MM.1S (cell line): ENCODE measurements at regions not wholly inside any gene's neighbourhood (a gene's known extent, or its start where the extent isn't known, plus 50 kb on each side); places are given as distances from the start of the nearest gene placed in this dataset.

Experiments used
- DNase-seq: peaks from one replicate; pipeline ENCODE4 v3.0.0-alpha.2; 2015
- H2AFZ ChIP-seq: fragments of 300-600 bp; sonication (generic); 2 replicates; pipeline ENCODE4 v1.6.0; 2016; ENCODE audit warnings: antibody characterized with exemption, low read length
- H3F3A ChIP-seq: fragments of 300-600 bp; sonication (generic); 2 replicates; pipeline ENCODE4 v1.6.1; 2016; ENCODE audit warnings: mild to moderate bottlenecking, antibody characterized with exemption, low read length, moderate library complexity, mixed read lengths; ENCODE audit not compliant: insufficient read depth
- H3K27ac ChIP-seq: fragments of 300-600 bp; sonication (generic); 2 replicates; pipeline ENCODE4 v1.5.1; 2016; ENCODE audit warnings: mild to moderate bottlenecking, low read length
- H3K27me3 ChIP-seq: fragments of 300-600 bp; sonication (generic); replicated peaks from 2 replicates; pipeline ENCODE4 v1.6.0; 2016; ENCODE audit warnings: low read length; ENCODE audit not compliant: insufficient read depth
- H3K36me3 ChIP-seq: fragments of 300-600 bp; sonication (generic); replicated peaks from 2 replicates; pipeline ENCODE4 v1.6.1; 2016; ENCODE audit warnings: mild to moderate bottlenecking, low read length, mixed read lengths; ENCODE audit not compliant: insufficient read depth
- H3K4me1 ChIP-seq: fragments of 300-600 bp; sonication (generic); 2 replicates; pipeline ENCODE4 v1.6.1; 2016; ENCODE audit warnings: low read length, mixed read lengths
- H3K4me2 ChIP-seq: fragments of 300-600 bp; sonication (generic); 2 replicates; pipeline ENCODE4 v1.6.0; 2016; ENCODE audit warnings: low read depth, low read length
- H3K4me3 ChIP-seq: fragments of 300-600 bp; sonication (generic); 2 replicates; pipeline ENCODE4 v1.5.1; 2016; ENCODE audit warnings: low read length, mixed read lengths
- H3K79me2 ChIP-seq: fragments of 300-600 bp; sonication (generic); 2 replicates; pipeline ENCODE4 v1.6.1; 2016; ENCODE audit warnings: mixed run types, low read length, mixed read lengths
- H3K9ac ChIP-seq: fragments of 300-600 bp; sonication (generic); 2 replicates; pipeline ENCODE4 v1.6.1; 2016; ENCODE audit warnings: low read length, mixed read lengths
- H3K9me2 ChIP-seq: fragments of 300-600 bp; sonication (generic); replicated peaks from 2 replicates; pipeline ENCODE4 v1.6.1; 2016; ENCODE audit warnings: mild to moderate bottlenecking, low read length, mixed read lengths; ENCODE audit not compliant: insufficient read depth
- H3K9me3 ChIP-seq: fragments of 300-600 bp; sonication (generic); replicated peaks from 2 replicates; pipeline ENCODE4 v1.6.1; 2016; ENCODE audit warnings: mild to moderate bottlenecking, low read length, mixed read lengths; ENCODE audit not compliant: insufficient read depth
- H4K20me1 ChIP-seq: fragments of 300-600 bp; sonication (generic); 2 replicates; pipeline ENCODE4 v1.6.1; 2016; ENCODE audit warnings: mild to moderate bottlenecking, low read length, moderate library complexity, mixed read lengths; ENCODE audit not compliant: insufficient read depth
- CTCF ChIP-seq: fragments of 300-600 bp; sonication (generic); IDR thresholded peaks from 2 replicates; pipeline ENCODE4 v1.5.1; 2016; ENCODE audit warnings: antibody characterized with exemption, low read length, mixed read lengths
- EZH2 ChIP-seq: fragments of 300-600 bp; sonication (generic); optimal IDR thresholded peaks from 2 replicates; pipeline ENCODE3; 2017; ENCODE audit warnings: low read depth, mild to moderate bottlenecking, antibody characterized with exemption, low read length, mixed read lengths
- EZH2phosphoT487 ChIP-seq: fragments of 300-600 bp; sonication (generic); IDR thresholded peaks from 2 replicates; pipeline ENCODE4 v1.6.1; 2018; ENCODE audit warnings: antibody characterized with exemption, low read length

- Histone ChIP-seq H3K4me3 (no peak overlapping the region), H3K36me3 (no peaks in the 10 kb centered on the region), H3K9me3 (no peaks in the 10 kb centered on the region), H3K27ac (no peak overlapping the region), H4K20me1 (no peaks in the 10 kb centered on the region), H2AFZ (no peak overlapping the region), H3K9ac (no peak overlapping the region), H3K9me2 (no peaks in the 10 kb centered on the region), H3F3A (no peaks in the 10 kb centered on the region), H3K79me2 (no peaks in the 10 kb centered on the region), H3K27me3 (peaks cover 79% of the 10 kb centered on the region), H3K4me1 (no peaks in the 10 kb centered on the region), H3K4me2 (no peak overlapping the region)
- no peak for DNase-seq
- no peak for TF ChIP-seq EZH2phosphoT487
- no peak for TF ChIP-seq EZH2
- no peak for TF ChIP-seq CTCF
These were observed 214.8 kb downstream of the MATN1 start for GRCh38 chr1:30508611-30509010.

GRCh38 chr1:30508175-30508448, 215.3 kb downstream of the MATN1 start:
- no peaks in the 10 kb centered on the region for H3K9me2 ChIP-seq
- no peaks in the 10 kb centered on the region for H4K20me1 ChIP-seq
- no peak for TF ChIP-seq CTCF
- H3K36me3 ChIP-seq: no peaks in the 10 kb centered on the region
- H3K4me2 ChIP-seq: no peak overlapping the region
- H3K4me3 ChIP-seq: no peak overlapping the region
- no peak overlapping the region for H3K27ac ChIP-seq
- H2AFZ ChIP-seq: no peak overlapping the region
- peaks cover 79% of the 10 kb centered on the region for H3K27me3 ChIP-seq
- H3K9me3 ChIP-seq: no peaks in the 10 kb centered on the region
- H3K79me2 ChIP-seq: no peaks in the 10 kb centered on the region
- DNase-seq: no peak
- H3K9ac ChIP-seq: no peak overlapping the region
- H3K4me1 ChIP-seq: no peaks in the 10 kb centered on the region
- H3F3A ChIP-seq: no peaks in the 10 kb centered on the region

- DNase-seq: no peak
- Histone ChIP-seq H3K4me1 (no peaks in the 10 kb centered on the region), H3K79me2 (no peaks in the 10 kb centered on the region), H3K27me3 (peaks cover 79% of the 10 kb centered on the region), H3K36me3 (no peaks in the 10 kb centered on the region), H3K9ac (no peak overlapping the region), H2AFZ (no peak overlapping the region), H3K4me3 (no peak overlapping the region), H3K9me2 (no peaks in the 10 kb centered on the region), H3K9me3 (no peaks in the 10 kb centered on the region), H3K4me2 (no peak overlapping the region), H4K20me1 (no peaks in the 10 kb centered on the region), H3K27ac (no peak overlapping the region), H3F3A (no peaks in the 10 kb centered on the region)
- TF ChIP-seq EZH2: no peak
- TF ChIP-seq EZH2phosphoT487: no peak
- TF ChIP-seq CTCF: no peak
These were observed 215.8 kb downstream of the MATN1 start for GRCh38 chr1:30507401-30508174.

GRCh38 chr1:30507016-30507312, 216.4 kb downstream of the MATN1 start:
- no peaks in the 10 kb centered on the region for H3K9me2 ChIP-seq
- TF ChIP-seq EZH2 (no peak), CTCF (no peak), EZH2phosphoT487 (no peak)
- no peak for DNase-seq
- no peak overlapping the region for H3K4me3 ChIP-seq
- H3K79me2 ChIP-seq: no peaks in the 10 kb centered on the region
- H3K9ac ChIP-seq: no peak overlapping the region
- H4K20me1 ChIP-seq: no peaks in the 10 kb centered on the region
- no peaks in the 10 kb centered on the region for H3K36me3 ChIP-seq
- no peaks in the 10 kb centered on the region for H3K4me1 ChIP-seq
- H3K27me3 ChIP-seq: peaks cover 79% of the 10 kb centered on the region
- H3F3A ChIP-seq: no peaks in the 10 kb centered on the region
- H2AFZ ChIP-seq: no peak overlapping the region
- no peaks in the 10 kb centered on the region for H3K9me3 ChIP-seq
- no peak overlapping the region for H3K27ac ChIP-seq
- H3K4me2 ChIP-seq: no peak overlapping the region
